ENCODE measurements at regions not wholly inside any gene's neighbourhood (a gene's known extent, or its start where the extent isn't known, plus 50 kb on each side); places are given as distances from the start of the nearest gene placed in this dataset.

- DNase-seq, result no peak
Observed at GRCh38 chr4:138964716-138965426, 50.7 kb upstream of the NOCT start.

GRCh38 chr4:138963412-138963811 is 52.2 kb upstream of the NOCT start:
- no peak for DNase-seq

DNA sequence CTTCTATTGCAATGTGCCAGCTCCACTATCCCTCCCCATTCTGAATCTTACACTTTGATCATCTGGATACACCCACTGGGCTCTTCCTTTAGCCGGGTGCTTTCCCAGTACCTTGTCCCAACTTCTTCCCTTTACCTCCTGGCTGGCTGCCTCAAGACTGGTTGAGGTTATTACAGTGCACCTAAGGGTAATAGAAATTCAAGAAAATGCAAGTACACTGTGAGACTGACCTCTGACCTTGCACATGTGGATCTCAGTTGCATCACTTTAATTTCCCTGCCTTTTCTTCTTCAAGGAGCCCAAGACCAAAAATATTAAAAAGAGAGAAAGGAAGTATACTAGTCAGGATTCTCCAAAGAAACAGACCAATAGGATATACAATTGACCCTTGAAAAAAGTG is 53.9 kb upstream of the NOCT start:
- no peak for DNase-seq

GRCh38 chr4:138961129-138961528 is 54.5 kb upstream of the NOCT start:
- no peak for DNase-seq

DNA sequence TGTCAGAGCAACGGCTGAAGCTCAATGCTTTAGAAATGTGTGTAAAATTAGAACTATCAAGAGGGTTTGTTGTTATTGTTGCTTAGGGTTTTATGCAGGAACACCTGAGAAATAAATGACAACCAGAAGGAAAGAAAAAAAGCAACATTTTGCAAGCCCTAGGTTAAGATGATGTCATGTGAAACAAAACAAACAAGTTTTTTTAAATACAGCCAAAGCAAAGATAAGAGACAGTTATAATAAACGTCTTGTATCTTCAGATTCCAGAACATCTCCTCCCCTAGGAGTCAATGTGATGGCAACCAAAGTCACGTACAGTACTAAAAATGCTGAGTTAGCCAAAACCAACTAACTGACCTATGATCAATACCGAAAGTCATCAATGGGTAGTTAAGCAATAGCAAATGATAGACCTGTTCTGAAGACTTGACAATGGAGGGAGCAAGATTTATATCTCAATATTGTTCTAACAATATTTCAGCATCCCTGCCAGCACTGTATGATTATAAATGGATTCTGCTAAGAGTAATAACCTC is 55.3 kb upstream of the NOCT start:
- no peak for DNase-seq

DNA sequence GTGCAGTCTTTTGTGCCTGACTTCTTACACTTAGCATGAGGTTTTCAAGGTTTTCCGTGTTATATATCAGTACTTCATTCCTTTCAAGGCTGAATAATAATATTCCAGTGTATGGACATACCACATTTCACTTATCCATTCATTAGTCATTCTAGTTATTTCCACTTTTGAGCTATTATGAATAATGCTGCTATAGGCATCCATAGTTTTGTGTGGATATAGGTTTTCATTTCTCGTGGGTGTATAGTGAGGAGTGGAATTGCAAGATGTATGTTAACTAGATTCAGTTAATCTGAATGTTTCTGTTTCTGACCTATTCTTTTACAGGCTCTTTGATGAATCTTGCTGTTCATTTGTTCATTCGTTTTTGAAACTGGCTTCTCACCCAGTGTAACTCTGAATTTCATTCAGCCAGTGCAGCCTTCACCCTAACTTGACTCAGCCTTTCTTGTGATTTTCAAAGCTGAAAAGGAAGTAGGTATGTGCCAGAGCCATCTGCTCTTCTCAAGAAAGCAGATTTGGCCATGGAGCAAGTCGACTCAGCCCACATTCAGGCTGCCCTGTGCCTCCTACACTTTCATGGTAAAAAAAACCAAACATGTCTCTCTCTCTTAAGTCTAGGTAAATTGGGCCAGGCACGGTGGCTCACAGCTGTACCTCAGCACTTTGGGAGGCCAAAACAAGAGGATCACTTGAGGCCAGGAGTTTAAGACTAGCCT is 56.3 kb upstream of the NOCT start:
- DNase-seq, result no peak

DNA sequence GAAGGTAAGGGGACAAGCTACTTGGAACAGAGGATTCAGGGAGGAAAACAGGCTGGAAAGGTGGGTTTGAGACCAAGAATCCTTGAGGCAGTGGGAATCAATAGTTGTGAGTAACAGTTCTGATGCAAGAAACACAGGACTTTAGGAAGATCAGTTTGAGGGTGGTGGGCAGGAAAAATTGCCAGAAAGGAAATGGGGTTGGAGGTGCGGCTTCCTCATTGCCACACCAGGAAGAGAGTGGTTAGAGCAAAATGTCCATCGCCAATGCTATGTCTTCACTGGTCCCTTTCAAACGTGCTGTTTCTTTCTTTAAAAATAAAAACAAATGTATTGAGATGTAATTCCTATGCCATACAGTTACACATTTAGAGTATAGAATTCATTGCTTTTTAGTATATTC is 57.1 kb upstream of the NOCT start:
- no peak for DNase-seq

DNA sequence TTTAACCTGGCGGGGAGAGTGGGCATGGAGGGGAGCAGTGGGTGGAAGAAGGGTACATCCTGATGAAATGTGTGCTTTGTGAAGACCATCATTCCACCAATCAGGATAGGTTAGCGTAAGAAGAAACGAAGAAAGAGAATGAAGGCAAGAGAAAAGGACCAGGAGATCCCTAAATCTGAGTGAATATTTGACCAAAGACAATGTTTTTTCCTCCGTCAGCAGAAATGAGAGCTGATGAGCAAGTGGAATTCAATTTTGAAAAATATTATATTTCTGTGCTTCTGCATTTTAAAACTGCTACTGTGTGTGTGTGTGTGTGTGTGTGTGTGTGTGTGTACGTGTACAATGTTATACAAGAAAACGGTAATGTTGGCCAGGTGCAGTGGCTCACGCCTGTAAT is 58.3 kb upstream of the NOCT start:
- DNase-seq, result no peak

DNA sequence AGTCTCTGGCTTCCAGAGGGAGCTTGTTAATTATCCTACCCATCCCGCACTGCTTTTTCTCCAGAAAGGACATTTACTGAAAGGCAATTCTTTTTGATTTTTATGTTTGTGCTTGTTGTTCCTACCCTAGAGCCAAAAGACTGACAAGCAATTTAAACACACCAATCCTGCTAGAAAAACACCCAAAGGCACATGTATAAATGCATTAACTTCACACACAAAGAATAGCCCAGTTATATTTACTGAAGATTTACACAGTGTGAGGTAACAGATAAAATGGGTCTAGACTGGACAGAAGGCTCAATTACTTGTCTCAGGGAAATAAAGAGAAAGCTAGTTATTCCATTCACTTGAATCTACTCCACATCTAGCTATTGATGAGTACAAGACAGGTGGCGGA is 61.2 kb upstream of the NOCT start:
- DNase-seq, result no peak

GRCh38 chr4:138953961-138954371 is 61.6 kb upstream of the NOCT start:
- DNase-seq, result no peak

DNA sequence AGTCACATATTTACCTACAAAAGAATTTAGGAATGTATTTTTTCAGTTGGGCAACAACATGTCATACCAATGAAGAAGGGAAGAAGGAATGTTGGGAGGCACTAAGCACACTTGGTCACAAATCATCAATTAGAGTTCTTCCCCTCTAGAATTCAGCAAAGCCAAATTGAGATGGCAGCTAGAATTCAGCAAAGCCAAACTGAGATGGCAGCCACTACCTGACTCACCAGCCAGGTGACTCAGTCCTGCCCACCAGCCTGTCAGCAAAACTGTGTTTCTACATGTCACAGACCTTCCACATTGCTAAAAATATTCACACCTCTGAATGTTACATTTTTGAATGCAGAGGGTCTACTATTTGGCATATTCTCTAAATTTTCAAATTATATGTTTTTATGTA is 63.2 kb upstream of the NOCT start:
- DNase-seq, result no peak

GRCh38 chr4:138951764-138952163 is 63.8 kb upstream of the NOCT start:
- no peak for DNase-seq

GRCh38 chr4:138949866-138950265 is 65.7 kb upstream of the NOCT start:
- DNase-seq, result no peak

DNA sequence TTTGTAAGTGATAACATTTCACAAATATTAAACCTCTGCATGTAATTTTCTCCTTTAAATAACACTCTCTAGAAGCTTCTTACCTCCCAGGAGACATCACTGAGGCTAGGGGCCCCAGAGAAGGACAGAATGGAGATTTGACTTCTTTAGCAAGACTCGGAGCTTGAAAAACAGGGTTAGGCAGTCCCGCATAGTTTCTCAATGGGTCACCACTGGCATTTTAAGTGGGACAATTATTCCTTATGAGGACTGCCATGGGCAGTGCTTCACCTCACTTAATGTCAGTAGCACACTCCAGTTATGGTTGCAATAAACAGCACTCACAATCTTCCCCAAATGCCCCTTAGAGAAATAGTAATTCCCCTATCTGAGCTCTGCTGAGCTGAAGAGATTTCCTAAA is 66.7 kb upstream of the NOCT start:
- no peak for DNase-seq

GRCh38 chr4:138946306-138946705 is 69.3 kb upstream of the NOCT start:
- no peak for DNase-seq

- DNase-seq, result no peak
Observed at GRCh38 chr4:138945840-138946239, 69.7 kb upstream of the NOCT start.

DNA sequence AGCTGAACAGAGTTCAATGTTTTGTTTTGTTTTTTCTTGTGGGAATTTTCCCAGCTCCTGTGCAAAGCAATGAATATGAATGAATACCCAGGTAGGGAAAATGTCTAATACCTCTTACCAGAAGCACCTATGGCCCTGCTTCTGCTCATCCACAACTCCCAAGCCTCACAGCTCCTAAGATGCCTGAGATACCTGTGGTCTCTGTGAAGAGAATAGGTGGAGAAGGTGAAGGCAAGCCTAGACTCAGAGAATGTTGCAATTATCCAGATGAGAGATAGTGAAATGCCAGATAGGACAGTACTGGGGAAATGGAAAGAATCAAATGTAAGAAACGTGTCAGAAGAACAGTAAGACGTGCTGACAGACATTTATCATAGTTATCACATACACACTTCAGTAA is 70.2 kb upstream of the NOCT start:
- no peak for DNase-seq

DNA sequence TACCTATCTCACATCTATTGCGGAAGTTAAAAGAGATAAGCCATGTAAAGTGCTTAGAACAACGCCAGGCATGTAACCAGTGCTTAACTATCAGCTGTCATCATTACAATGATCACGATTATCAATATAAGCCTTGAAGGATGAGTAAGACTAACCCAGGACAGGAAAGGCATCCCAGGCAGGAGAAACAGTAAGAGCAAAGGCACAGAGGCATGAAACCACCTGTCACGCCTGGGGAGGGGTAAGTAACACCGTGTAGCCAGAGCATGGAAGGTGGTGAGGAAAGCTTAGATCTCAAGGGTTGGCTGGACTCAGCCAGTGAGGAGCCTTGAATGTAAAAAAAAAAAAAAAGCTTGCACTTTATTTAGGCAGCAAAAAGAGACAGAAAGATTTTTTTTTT is 71.7 kb upstream of the NOCT start:
- DNase-seq, result no peak

DNA sequence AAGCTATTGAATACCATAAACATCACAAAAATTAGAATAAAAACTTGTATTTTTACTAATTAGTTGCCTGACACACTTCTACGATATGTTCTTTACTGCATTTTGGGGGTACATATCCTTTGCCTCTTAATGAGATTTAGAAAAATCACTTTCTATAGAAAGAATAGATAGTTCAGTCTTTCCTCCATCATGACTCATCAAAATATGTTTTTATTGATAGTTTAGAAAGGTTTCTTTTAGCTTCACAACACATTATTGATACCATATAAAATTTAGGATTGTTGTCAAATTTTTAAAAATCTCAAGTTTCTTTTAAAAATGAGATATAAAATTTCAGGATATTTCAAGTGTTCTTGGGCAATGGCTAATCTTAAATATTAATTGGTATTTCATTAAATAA is 74.5 kb upstream of the NOCT start:
- DNase-seq, result no peak

- no peak for DNase-seq
Observed at GRCh38 chr4:138939960-138940359, 75.6 kb upstream of the NOCT start.

- DNase-seq, result no peak
Observed at GRCh38 chr4:138938366-138938690, 77.3 kb upstream of the NOCT start.

- DNase-seq, result no peak
Observed at GRCh38 chr4:138935135-138935807, 80.3 kb upstream of the NOCT start.

DNA sequence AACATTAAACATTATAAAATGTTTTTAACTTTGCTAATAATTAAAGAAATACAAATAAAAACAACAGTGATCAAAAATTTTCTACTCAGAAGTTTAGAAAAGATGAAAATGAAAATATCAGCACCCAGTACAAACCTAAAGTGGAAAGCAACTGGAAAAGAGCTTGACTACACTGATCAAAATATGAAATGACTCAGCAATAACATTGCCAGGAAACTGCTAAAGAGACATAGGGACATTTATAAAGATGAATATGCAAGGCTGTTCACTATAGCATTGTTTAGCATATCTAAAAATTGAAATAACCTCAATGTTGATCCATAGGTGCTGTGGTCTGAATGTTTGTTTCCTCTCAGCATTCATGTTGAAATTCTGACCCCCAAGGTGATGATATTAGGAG is 88.5 kb upstream of the NOCT start:
- DNase-seq, result no peak

DNA sequence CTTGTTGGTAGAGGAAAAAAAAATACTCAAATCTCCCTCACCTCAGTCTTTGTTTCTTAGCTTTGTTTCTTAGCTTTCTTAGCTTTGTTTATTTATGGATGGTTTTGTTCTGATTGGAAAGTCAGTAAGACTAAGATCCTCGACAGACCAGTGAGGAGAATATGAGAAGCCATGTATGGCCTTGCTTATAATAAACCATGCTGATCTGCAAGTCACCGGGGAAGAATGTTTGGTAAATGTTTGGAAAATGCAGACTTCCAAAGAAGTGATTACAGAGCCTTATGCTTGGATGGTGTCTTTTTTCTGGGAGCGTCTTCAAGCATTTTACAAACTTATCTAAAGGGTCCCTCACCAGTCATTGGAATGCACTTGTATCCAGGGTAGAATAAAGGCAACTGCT is 90.1 kb upstream of the NOCT start:
- DNase-seq, result no peak
